MM.1S (cell line): ENCODE measurements at regions not wholly inside any gene's neighbourhood (a gene's known extent, or its start where the extent isn't known, plus 50 kb on each side); places are given as distances from the start of the nearest gene placed in this dataset.

Source experiments
- EZH2 ChIP-seq: fragments of 300-600 bp; sonication (generic); optimal IDR thresholded peaks from 2 replicates; pipeline ENCODE3; 2017; ENCODE audit warnings: low read depth, mild to moderate bottlenecking, antibody characterized with exemption, low read length, mixed read lengths
- TF ChIP-seq, protein P1 (sequence below): fragments of 300-600 bp; sonication (generic); IDR thresholded peaks from 2 replicates; pipeline ENCODE4 v1.5.1; 2016; ENCODE audit warnings: antibody characterized with exemption, low read length, mixed read lengths

- TF ChIP-seq, protein P1, sequence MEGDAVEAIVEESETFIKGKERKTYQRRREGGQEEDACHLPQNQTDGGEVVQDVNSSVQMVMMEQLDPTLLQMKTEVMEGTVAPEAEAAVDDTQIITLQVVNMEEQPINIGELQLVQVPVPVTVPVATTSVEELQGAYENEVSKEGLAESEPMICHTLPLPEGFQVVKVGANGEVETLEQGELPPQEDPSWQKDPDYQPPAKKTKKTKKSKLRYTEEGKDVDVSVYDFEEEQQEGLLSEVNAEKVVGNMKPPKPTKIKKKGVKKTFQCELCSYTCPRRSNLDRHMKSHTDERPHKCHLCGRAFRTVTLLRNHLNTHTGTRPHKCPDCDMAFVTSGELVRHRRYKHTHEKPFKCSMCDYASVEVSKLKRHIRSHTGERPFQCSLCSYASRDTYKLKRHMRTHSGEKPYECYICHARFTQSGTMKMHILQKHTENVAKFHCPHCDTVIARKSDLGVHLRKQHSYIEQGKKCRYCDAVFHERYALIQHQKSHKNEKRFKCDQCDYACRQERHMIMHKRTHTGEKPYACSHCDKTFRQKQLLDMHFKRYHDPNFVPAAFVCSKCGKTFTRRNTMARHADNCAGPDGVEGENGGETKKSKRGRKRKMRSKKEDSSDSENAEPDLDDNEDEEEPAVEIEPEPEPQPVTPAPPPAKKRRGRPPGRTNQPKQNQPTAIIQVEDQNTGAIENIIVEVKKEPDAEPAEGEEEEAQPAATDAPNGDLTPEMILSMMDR = no peak
- TF ChIP-seq EZH2 = no peak
These were observed 527.0 kb upstream of the B3GAT1 start for GRCh38 chr11:134939031-134939430.
